Neural cell (in vitro differentiated cells): ENCODE measurements at regions not wholly inside any gene's neighbourhood (a gene's known extent, or its start where the extent isn't known, plus 50 kb on each side); places are given as distances from the start of the nearest gene placed in this dataset.

Experiments
- CTCF ChIP-seq: fragments of 450-650 bp; IDR thresholded peaks from 2 replicates; pipeline ENCODE4 v1.5.1; 2014; ENCODE audit warnings: antibody characterized with exemption, mild to moderate bottlenecking, moderate library complexity; ENCODE audit not compliant: poor library complexity, severe bottlenecking
- EP300 ChIP-seq: fragments of 450-650 bp; conservative IDR thresholded peaks from 2 replicates; pipeline ENCODE4 v1.6.1; 2014; ENCODE audit warnings: antibody characterized with exemption, mild to moderate bottlenecking, moderate library complexity; ENCODE audit not compliant: poor library complexity, severe bottlenecking
- EZH2 ChIP-seq: fragments of 200-600, 300-800 bp; shearing (Covaris generic), sonication (generic); IDR thresholded peaks from 2 replicates; pipeline ENCODE4 v1.6.1; 2014; ENCODE audit warnings: antibody characterized with exemption, low read length, borderline replicate concordance, mild to moderate bottlenecking; ENCODE audit not compliant: insufficient read depth, poor library complexity, severe bottlenecking
- POLR2AphosphoS5 ChIP-seq: IDR thresholded peaks from 2 replicates; pipeline ENCODE4 v1.6.1; 2012
- REST ChIP-seq: IDR thresholded peaks from 2 replicates; pipeline ENCODE4 v1.6.1; 2012; ENCODE audit warnings: borderline replicate concordance
- TAF1 ChIP-seq: IDR thresholded peaks from 2 replicates; pipeline ENCODE4 v1.6.1; 2012; ENCODE audit warnings: low read depth

DNA sequence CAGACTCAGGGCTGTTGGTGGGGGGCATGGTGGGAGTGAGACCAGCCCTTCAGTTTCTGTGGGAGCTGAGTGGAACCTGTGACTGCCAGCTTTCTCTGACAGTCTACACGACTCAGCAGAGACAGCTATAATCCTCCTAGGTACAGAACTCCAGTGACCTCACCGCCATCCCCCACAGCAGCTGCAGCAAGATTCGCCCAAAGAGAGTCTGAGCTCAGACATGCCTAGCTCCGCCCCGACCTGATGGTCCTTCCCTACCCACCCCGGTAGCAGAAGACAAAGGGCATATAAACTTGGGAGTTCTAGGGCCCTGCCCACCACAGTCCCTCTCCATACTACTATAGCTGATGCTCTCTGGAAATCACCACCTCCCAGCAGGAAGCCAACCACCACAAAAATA lies 500.1 kb downstream of the ETV1 start:
- TF ChIP-seq CTCF: no peak
- no peak for TF ChIP-seq EZH2
- no peak for TF ChIP-seq REST
- TF ChIP-seq EP300: no peak
- no peak for TF ChIP-seq TAF1
- TF ChIP-seq POLR2AphosphoS5: no peak
